ENCODE measurements at regions not wholly inside any gene's neighbourhood (a gene's known extent, or its start where the extent isn't known, plus 50 kb on each side); places are given as distances from the start of the nearest gene placed in this dataset.

DNA sequence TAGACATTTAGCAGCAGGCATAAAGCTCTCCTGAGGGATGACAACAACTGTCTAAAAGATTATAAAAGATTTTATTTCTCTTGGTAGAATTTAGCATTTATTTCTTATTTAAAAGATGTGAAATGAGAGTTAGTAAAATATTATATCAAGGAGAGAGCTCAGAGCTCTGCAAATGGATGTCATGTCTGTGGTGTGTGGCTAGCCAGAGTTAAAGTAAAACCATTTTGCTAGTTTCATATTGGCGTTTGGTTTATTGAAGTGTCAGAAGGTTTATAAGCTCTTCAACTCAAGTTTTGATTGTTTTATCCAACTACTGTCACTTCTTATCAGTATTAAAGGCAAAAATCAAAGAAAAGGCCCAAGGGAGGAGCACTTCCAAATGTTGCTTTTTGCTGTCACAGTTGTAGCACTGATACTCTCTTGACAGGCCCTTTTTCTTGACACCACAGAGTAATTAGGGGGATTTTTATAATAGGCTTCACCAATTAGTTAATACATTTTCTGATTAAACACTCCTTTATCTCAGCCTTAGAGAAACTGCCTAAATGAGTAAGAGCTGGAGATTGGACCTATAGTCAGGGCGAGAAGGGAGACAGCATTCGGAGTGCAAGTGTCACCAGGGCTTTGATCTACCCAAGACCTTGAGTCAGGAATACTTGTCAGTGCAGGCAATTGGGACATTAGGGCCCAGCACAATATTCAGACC lies 233.9 kb downstream of the PTBP2 start (continued):
- TF ChIP-seq, protein P1, sequence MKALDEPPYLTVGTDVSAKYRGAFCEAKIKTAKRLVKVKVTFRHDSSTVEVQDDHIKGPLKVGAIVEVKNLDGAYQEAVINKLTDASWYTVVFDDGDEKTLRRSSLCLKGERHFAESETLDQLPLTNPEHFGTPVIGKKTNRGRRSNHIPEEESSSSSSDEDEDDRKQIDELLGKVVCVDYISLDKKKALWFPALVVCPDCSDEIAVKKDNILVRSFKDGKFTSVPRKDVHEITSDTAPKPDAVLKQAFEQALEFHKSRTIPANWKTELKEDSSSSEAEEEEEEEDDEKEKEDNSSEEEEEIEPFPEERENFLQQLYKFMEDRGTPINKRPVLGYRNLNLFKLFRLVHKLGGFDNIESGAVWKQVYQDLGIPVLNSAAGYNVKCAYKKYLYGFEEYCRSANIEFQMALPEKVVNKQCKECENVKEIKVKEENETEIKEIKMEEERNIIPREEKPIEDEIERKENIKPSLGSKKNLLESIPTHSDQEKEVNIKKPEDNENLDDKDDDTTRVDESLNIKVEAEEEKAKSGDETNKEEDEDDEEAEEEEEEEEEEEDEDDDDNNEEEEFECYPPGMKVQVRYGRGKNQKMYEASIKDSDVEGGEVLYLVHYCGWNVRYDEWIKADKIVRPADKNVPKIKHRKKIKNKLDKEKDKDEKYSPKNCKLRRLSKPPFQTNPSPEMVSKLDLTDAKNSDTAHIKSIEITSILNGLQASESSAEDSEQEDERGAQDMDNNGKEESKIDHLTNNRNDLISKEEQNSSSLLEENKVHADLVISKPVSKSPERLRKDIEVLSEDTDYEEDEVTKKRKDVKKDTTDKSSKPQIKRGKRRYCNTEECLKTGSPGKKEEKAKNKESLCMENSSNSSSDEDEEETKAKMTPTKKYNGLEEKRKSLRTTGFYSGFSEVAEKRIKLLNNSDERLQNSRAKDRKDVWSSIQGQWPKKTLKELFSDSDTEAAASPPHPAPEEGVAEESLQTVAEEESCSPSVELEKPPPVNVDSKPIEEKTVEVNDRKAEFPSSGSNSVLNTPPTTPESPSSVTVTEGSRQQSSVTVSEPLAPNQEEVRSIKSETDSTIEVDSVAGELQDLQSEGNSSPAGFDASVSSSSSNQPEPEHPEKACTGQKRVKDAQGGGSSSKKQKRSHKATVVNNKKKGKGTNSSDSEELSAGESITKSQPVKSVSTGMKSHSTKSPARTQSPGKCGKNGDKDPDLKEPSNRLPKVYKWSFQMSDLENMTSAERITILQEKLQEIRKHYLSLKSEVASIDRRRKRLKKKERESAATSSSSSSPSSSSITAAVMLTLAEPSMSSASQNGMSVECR (CRISPR knock-in tag; IDR thresholded peaks at IDR 0.05; ENCODE audit: borderline replicate concordance), result no peak
- TF ChIP-seq NFE2L1 (CRISPR knock-in tag; IDR thresholded peaks at IDR 0.05) (no peak), RELA (CRISPR knock-in tag; IDR thresholded peaks at IDR 0.05; ENCODE audit: borderline replicate concordance) (no peak), FOXK1 (CRISPR knock-in tag; IDR thresholded peaks at IDR 0.05) (no peak), NR3C1 (CRISPR knock-in tag; conservative IDR thresholded peaks at IDR 0.05; ENCODE audit: low read depth) (no peak)
- TF ChIP-seq, protein P2, sequence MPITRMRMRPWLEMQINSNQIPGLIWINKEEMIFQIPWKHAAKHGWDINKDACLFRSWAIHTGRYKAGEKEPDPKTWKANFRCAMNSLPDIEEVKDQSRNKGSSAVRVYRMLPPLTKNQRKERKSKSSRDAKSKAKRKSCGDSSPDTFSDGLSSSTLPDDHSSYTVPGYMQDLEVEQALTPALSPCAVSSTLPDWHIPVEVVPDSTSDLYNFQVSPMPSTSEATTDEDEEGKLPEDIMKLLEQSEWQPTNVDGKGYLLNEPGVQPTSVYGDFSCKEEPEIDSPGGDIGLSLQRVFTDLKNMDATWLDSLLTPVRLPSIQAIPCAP (CRISPR knock-in tag; IDR thresholded peaks at IDR 0.05), result no peak
- TF ChIP-seq, protein P3, sequence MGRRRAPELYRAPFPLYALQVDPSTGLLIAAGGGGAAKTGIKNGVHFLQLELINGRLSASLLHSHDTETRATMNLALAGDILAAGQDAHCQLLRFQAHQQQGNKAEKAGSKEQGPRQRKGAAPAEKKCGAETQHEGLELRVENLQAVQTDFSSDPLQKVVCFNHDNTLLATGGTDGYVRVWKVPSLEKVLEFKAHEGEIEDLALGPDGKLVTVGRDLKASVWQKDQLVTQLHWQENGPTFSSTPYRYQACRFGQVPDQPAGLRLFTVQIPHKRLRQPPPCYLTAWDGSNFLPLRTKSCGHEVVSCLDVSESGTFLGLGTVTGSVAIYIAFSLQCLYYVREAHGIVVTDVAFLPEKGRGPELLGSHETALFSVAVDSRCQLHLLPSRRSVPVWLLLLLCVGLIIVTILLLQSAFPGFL (CRISPR knock-in tag; IDR thresholded peaks at IDR 0.05; ENCODE audit: borderline replicate concordance), result no peak
- TF ChIP-seq, protein P4, sequence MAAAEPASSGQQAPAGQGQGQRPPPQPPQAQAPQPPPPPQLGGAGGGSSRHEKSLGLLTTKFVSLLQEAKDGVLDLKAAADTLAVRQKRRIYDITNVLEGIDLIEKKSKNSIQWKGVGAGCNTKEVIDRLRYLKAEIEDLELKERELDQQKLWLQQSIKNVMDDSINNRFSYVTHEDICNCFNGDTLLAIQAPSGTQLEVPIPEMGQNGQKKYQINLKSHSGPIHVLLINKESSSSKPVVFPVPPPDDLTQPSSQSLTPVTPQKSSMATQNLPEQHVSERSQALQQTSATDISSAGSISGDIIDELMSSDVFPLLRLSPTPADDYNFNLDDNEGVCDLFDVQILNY (CRISPR knock-in tag; IDR thresholded peaks at IDR 0.05), result no peak
- TF ChIP-seq, protein P5, sequence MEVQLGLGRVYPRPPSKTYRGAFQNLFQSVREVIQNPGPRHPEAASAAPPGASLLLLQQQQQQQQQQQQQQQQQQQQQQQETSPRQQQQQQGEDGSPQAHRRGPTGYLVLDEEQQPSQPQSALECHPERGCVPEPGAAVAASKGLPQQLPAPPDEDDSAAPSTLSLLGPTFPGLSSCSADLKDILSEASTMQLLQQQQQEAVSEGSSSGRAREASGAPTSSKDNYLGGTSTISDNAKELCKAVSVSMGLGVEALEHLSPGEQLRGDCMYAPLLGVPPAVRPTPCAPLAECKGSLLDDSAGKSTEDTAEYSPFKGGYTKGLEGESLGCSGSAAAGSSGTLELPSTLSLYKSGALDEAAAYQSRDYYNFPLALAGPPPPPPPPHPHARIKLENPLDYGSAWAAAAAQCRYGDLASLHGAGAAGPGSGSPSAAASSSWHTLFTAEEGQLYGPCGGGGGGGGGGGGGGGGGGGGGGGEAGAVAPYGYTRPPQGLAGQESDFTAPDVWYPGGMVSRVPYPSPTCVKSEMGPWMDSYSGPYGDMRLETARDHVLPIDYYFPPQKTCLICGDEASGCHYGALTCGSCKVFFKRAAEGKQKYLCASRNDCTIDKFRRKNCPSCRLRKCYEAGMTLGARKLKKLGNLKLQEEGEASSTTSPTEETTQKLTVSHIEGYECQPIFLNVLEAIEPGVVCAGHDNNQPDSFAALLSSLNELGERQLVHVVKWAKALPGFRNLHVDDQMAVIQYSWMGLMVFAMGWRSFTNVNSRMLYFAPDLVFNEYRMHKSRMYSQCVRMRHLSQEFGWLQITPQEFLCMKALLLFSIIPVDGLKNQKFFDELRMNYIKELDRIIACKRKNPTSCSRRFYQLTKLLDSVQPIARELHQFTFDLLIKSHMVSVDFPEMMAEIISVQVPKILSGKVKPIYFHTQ (CRISPR knock-in tag; IDR thresholded peaks at IDR 0.05), result no peak

DNA sequence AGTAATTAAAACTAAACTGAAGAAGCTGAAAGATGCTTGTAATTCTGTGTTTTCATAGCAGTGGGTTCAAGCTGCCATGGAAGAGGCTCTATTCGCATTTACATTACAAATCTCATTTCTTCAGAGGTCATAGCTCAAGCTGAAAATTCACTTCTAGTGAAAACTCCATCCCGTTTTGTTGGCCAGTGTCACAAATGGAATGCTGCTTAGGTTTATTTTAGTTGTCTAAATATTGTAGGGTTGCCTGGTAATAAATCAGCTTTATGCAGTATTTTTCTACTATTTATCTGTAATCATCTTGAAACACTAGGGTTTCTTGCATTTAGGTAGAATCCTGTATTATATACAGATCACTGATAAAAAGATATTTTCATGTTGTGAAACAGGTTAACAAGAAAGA lies 240.6 kb downstream of the PTBP2 start:
- Mint-ChIP-seq H3K27me3 (ENCODE audit: low read depth) (no peaks in the 10 kb centered on the region), H3K27ac (no peak overlapping the region), H3K4me1 (peaks cover 7% of the 10 kb centered on the region), H3K4me3 (no peak overlapping the region), H3K9me3 (no peaks in the 10 kb centered on the region), H3K36me3 (no peaks in the 10 kb centered on the region)
- ChIA-PET CTCF (interaction anchor here (1.6 kb wide), 1 partner anchor 88 kb away, joined by 6 read pairs; no protein-coding TSS in a partner anchor), POLR2A (no interaction called here)
- no peak for TF ChIP-seq FOXJ3 (CRISPR knock-in tag; IDR thresholded peaks at IDR 0.05; ENCODE audit: borderline replicate concordance)
- no peak for TF ChIP-seq KAT7 (CRISPR knock-in tag; IDR thresholded peaks at IDR 0.05; ENCODE audit: borderline replicate concordance)
- TF ChIP-seq, protein P6, sequence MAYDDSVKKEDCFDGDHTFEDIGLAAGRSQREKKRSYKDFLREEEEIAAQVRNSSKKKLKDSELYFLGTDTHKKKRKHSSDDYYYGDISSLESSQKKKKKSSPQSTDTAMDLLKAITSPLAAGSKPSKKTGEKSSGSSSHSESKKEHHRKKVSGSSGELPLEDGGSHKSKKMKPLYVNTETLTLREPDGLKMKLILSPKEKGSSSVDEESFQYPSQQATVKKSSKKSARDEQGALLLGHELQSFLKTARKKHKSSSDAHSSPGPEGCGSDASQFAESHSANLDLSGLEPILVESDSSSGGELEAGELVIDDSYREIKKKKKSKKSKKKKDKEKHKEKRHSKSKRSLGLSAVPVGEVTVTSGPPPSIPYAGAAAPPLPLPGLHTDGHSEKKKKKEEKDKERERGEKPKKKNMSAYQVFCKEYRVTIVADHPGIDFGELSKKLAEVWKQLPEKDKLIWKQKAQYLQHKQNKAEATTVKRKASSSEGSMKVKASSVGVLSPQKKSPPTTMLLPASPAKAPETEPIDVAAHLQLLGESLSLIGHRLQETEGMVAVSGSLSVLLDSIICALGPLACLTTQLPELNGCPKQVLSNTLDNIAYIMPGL (CRISPR knock-in tag; IDR thresholded peaks at IDR 0.05), result no peak
- TF ChIP-seq ZBTB21 (CRISPR knock-in tag; IDR thresholded peaks at IDR 0.05; ENCODE audit: borderline replicate concordance), result no peak
- TF ChIP-seq, protein P7, sequence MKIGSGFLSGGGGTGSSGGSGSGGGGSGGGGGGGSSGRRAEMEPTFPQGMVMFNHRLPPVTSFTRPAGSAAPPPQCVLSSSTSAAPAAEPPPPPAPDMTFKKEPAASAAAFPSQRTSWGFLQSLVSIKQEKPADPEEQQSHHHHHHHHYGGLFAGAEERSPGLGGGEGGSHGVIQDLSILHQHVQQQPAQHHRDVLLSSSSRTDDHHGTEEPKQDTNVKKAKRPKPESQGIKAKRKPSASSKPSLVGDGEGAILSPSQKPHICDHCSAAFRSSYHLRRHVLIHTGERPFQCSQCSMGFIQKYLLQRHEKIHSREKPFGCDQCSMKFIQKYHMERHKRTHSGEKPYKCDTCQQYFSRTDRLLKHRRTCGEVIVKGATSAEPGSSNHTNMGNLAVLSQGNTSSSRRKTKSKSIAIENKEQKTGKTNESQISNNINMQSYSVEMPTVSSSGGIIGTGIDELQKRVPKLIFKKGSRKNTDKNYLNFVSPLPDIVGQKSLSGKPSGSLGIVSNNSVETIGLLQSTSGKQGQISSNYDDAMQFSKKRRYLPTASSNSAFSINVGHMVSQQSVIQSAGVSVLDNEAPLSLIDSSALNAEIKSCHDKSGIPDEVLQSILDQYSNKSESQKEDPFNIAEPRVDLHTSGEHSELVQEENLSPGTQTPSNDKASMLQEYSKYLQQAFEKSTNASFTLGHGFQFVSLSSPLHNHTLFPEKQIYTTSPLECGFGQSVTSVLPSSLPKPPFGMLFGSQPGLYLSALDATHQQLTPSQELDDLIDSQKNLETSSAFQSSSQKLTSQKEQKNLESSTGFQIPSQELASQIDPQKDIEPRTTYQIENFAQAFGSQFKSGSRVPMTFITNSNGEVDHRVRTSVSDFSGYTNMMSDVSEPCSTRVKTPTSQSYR (CRISPR knock-in tag; IDR thresholded peaks at IDR 0.05), result no peak
- TF ChIP-seq, protein P8, sequence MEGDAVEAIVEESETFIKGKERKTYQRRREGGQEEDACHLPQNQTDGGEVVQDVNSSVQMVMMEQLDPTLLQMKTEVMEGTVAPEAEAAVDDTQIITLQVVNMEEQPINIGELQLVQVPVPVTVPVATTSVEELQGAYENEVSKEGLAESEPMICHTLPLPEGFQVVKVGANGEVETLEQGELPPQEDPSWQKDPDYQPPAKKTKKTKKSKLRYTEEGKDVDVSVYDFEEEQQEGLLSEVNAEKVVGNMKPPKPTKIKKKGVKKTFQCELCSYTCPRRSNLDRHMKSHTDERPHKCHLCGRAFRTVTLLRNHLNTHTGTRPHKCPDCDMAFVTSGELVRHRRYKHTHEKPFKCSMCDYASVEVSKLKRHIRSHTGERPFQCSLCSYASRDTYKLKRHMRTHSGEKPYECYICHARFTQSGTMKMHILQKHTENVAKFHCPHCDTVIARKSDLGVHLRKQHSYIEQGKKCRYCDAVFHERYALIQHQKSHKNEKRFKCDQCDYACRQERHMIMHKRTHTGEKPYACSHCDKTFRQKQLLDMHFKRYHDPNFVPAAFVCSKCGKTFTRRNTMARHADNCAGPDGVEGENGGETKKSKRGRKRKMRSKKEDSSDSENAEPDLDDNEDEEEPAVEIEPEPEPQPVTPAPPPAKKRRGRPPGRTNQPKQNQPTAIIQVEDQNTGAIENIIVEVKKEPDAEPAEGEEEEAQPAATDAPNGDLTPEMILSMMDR (IDR thresholded peaks at IDR 0.05), result no peak
- ATAC-seq (no peak), DNase-seq (ENCODE audit: low spot score) (no peak)

All from WTC11 (cell line).